ENCODE measurements at regions not wholly inside any gene's neighbourhood (a gene's known extent, or its start where the extent isn't known, plus 50 kb on each side); places are given as distances from the start of the nearest gene placed in this dataset.

GRCh38 chr5:39765366-39765765, 340.6 kb upstream of the DAB2 start:
- Mint-ChIP-seq H3K27ac (ENCODE audit: unreplicated experiment) (peak overlapping the region; percentile 76), H3K9me3 (ENCODE audit: low read depth) (peaks cover 10% of the 10 kb centered on the region), H3K4me1 (ENCODE audit: low read depth) (peaks cover 66% of the 10 kb centered on the region), H3K36me3 (ENCODE audit: low read depth) (no peaks in the 10 kb centered on the region), H3K27me3 (ENCODE audit: low read depth) (no peaks in the 10 kb centered on the region), H3K4me3 (ENCODE audit: unreplicated experiment) (no peak overlapping the region)
- TF ChIP-seq, protein P1, sequence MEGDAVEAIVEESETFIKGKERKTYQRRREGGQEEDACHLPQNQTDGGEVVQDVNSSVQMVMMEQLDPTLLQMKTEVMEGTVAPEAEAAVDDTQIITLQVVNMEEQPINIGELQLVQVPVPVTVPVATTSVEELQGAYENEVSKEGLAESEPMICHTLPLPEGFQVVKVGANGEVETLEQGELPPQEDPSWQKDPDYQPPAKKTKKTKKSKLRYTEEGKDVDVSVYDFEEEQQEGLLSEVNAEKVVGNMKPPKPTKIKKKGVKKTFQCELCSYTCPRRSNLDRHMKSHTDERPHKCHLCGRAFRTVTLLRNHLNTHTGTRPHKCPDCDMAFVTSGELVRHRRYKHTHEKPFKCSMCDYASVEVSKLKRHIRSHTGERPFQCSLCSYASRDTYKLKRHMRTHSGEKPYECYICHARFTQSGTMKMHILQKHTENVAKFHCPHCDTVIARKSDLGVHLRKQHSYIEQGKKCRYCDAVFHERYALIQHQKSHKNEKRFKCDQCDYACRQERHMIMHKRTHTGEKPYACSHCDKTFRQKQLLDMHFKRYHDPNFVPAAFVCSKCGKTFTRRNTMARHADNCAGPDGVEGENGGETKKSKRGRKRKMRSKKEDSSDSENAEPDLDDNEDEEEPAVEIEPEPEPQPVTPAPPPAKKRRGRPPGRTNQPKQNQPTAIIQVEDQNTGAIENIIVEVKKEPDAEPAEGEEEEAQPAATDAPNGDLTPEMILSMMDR (IDR thresholded peaks at IDR 0.05) = no peak
- no peak for DNase-seq (ENCODE audit: low spot score)

DNA sequence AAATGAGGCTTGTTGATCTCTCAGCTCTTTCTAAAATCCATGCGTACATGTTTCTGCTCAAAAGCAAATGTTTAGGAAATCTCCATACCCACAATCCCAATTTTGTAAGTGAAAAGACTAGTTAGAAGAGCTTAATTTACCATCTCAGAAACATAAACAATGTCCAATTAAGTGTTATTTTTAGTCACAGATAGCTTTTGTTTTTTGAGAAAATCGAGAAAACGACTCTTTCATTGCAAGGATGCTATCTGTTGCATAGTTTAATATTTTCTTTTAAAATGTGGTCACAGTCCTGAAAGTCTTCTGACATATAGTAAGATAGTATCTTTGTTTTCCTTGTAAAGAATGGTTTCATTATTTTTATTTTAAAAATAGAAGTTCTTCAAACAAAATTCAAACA, 338.0 kb upstream of the DAB2 start:
- DNase-seq (ENCODE audit: low spot score) = no peak
- Mint-ChIP-seq H3K4me3 (ENCODE audit: unreplicated experiment) (no peak overlapping the region), H3K4me1 (ENCODE audit: low read depth) (peaks cover 78% of the 10 kb centered on the region), H3K9me3 (ENCODE audit: low read depth) (peaks cover 10% of the 10 kb centered on the region), H3K36me3 (ENCODE audit: low read depth) (no peaks in the 10 kb centered on the region), H3K27ac (ENCODE audit: unreplicated experiment) (peak overlapping the region; percentile 76), H3K27me3 (ENCODE audit: low read depth) (no peaks in the 10 kb centered on the region)
- TF ChIP-seq, protein P1 (IDR thresholded peaks at IDR 0.05) = no peak

DNA sequence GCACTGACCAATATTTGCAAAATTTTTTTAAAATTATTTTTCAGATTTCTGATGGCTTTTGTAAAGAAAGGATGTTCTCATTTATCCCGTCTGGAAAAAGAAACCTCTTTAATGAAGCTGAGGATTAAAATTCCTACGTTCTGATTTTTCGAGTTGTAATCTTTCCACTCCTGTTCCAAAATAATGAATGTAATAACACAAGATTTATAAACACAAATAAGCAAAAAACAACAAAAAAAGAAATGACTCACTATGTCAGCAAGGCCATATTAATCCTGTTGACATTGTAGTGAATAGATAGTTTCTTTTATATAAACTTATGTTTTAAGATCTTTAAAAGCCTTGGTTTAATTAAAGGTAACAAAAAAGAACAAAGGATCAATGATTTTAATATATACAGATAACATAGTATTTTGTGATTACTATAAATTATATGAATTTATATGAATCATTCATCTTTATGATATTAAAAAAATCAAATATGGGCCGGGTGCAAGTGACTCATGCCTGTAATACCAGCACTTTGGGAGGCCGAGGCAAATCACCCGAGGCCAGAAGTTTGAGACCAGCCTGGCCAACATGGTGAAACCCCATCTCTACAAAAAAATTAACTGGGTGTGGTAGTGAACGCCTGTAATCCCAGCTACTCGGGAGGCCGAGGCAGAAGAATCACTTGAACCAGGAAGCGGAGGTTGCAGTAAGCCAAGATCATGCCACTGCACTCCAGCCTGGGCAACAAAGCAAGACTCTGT, 336.6 kb upstream of the DAB2 start:
- Mint-ChIP-seq H3K36me3 (ENCODE audit: low read depth) (no peaks in the 10 kb centered on the region), H3K4me1 (ENCODE audit: low read depth) (peaks cover 77% of the 10 kb centered on the region), H3K4me3 (ENCODE audit: unreplicated experiment) (no peak overlapping the region)

GRCh38 chr5:39760385-39761198, 335.8 kb upstream of the DAB2 start:
- DNase-seq (ENCODE audit: low spot score) = no peak
- H3K4me3 Mint-ChIP-seq (ENCODE audit: unreplicated experiment) = peak overlapping the region; percentile 56

More for the DNA sequence above, 336.6 kb upstream of the DAB2 start:
- TF ChIP-seq, protein P1 (IDR thresholded peaks at IDR 0.05) = no peak
- Mint-ChIP-seq H3K27ac (ENCODE audit: unreplicated experiment) (peak overlapping the region; percentile 100), H3K9me3 (ENCODE audit: low read depth) (peaks cover 9% of the 10 kb centered on the region), H3K27me3 (ENCODE audit: low read depth) (no peaks in the 10 kb centered on the region)
- no peak for DNase-seq (ENCODE audit: low spot score)

DNA sequence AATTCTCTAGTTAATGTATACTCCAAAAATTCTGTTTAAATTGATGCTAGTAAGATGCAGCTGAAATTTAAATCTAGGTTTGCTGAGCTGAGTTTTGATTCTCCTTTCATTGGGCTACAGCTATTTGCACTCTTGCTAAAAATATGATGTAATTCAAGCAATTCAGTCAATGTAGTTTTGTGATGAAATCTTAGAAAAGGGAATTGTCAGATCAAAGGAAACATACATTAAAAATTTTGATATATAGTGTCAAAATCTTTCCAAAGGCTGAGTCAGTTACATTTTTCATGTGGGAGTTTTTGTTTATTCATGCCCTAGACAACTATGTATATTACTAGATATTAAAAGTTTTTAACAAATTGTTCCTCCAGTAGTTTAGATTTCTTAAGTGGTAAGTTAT, 334.9 kb upstream of the DAB2 start:
- peaks cover 74% of the 10 kb centered on the region for H3K4me1 Mint-ChIP-seq (ENCODE audit: low read depth)
- H3K9me3 Mint-ChIP-seq (ENCODE audit: low read depth) = peaks cover 9% of the 10 kb centered on the region
- TF ChIP-seq, protein P1 (IDR thresholded peaks at IDR 0.05) = no peak
- no peaks in the 10 kb centered on the region for H3K27me3 Mint-ChIP-seq (ENCODE audit: low read depth)
- peak overlapping the region; percentile 100 for H3K27ac Mint-ChIP-seq (ENCODE audit: unreplicated experiment)
- no peak for DNase-seq (ENCODE audit: low spot score)
- H3K4me3 Mint-ChIP-seq (ENCODE audit: unreplicated experiment) = no peak overlapping the region
- H3K36me3 Mint-ChIP-seq (ENCODE audit: low read depth) = no peaks in the 10 kb centered on the region

More at GRCh38 chr5:39760385-39761198, 335.8 kb upstream of the DAB2 start:
- peaks cover 78% of the 10 kb centered on the region for H3K4me1 Mint-ChIP-seq (ENCODE audit: low read depth)
- peaks cover 9% of the 10 kb centered on the region for H3K9me3 Mint-ChIP-seq (ENCODE audit: low read depth)
- TF ChIP-seq, protein P1 (IDR thresholded peaks at IDR 0.05) = no peak
- no peaks in the 10 kb centered on the region for H3K27me3 Mint-ChIP-seq (ENCODE audit: low read depth)
- H3K27ac Mint-ChIP-seq (ENCODE audit: unreplicated experiment) = peak overlapping the region; percentile 100
- no peaks in the 10 kb centered on the region for H3K36me3 Mint-ChIP-seq (ENCODE audit: low read depth)
